ENCODE measurements at regions not wholly inside any gene's neighbourhood (a gene's known extent, or its start where the extent isn't known, plus 50 kb on each side); places are given as distances from the start of the nearest gene placed in this dataset.

DNA sequence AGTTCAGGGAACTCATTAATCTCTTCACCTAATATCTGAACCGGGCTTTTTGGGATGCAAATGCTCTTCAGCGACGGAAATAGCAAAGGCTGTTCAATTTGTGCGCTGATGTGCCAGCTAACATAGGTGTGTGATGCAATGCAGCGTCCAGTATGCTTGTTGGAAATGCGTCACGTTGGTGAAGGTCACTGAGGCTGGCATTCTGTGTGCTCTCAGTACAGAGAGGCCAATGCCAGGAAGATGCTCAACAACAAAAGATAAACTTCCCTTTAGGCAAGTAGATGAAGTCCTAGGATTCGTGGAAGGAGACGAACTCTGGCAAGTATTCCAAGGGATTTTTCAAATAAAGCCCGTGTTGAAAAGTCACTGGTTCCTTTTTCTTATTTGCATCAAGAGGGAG is 649.5 kb upstream of the MKI67 start:
- H3K4me3 ChIP-seq: no peak overlapping the region
- no peak for DNase-seq
- no peak overlapping the region for H3K27ac ChIP-seq
- ATAC-seq: no peak
- TF ChIP-seq CTCF (IDR thresholded peaks at IDR 0.05): no peak
- WGBS, 3 donors: 86 to 87% (median 87%) methylated on average over 10 of the region's 10 CpGs
- no peaks in the 10 kb centered on the region for H3K4me1 ChIP-seq
- no peaks in the 10 kb centered on the region for H3K27me3 ChIP-seq (ENCODE audit: insufficient read depth in 3 of 3, low read length in 2 of 3)
- H3K36me3 ChIP-seq (ENCODE audit: insufficient read depth in 1 of 2, low read depth in 1 of 2): no peaks in the 10 kb centered on the region
- no peaks in the 10 kb centered on the region for H3K9me3 ChIP-seq
- intact Hi-C loops (cut with DNase I): no loop called here

GRCh38 chr10:128776673-128777252 is 650.5 kb upstream of the MKI67 start:
- H3K27me3 ChIP-seq (ENCODE audit: insufficient read depth in 3 of 3, low read length in 2 of 3): no peaks in the 10 kb centered on the region
- no peak for ATAC-seq
- no peak for DNase-seq
- H3K4me3 ChIP-seq: no peak overlapping the region
- H3K9me3 ChIP-seq: no peaks in the 10 kb centered on the region
- H3K36me3 ChIP-seq (ENCODE audit: insufficient read depth in 1 of 2, low read depth in 1 of 2): no peaks in the 10 kb centered on the region
- H3K4me1 ChIP-seq: no peaks in the 10 kb centered on the region
- intact Hi-C loops (cut with DNase I): no loop called here
- TF ChIP-seq CTCF (IDR thresholded peaks at IDR 0.05): no peak
- WGBS, 3 donors: 79 to 81% (median 79%) methylated on average over 9 of the region's 9 CpGs
- H3K27ac ChIP-seq: no peak overlapping the region

GRCh38 chr10:128777342-128777741 is 651.1 kb upstream of the MKI67 start:
- no peak for TF ChIP-seq CTCF (IDR thresholded peaks at IDR 0.05)
- ATAC-seq (no peak), DNase-seq (no peak)
- H3K4me1 ChIP-seq: no peaks in the 10 kb centered on the region
- H3K9me3 ChIP-seq: no peaks in the 10 kb centered on the region
- intact Hi-C loops (cut with DNase I): no loop called here
- 89 to 97% (median 93%) methylated on average over 2 of the region's 2 CpGs for WGBS, 3 donors
- H3K4me3 ChIP-seq: no peak overlapping the region
- H3K36me3 ChIP-seq (ENCODE audit: insufficient read depth in 1 of 2, low read depth in 1 of 2): no peaks in the 10 kb centered on the region
- H3K27me3 ChIP-seq (ENCODE audit: insufficient read depth in 3 of 3, low read length in 2 of 3): no peaks in the 10 kb centered on the region
- no peak overlapping the region for H3K27ac ChIP-seq

GRCh38 chr10:128779416-128779815 is 653.2 kb upstream of the MKI67 start:
- ATAC-seq: no peak
- Histone ChIP-seq H3K27ac (no peak overlapping the region), H3K27me3 (ENCODE audit: insufficient read depth in 3 of 3, low read length in 2 of 3) (no peaks in the 10 kb centered on the region), H3K9me3 (no peaks in the 10 kb centered on the region), H3K4me1 (no peaks in the 10 kb centered on the region), H3K36me3 (ENCODE audit: insufficient read depth in 1 of 2, low read depth in 1 of 2) (no peaks in the 10 kb centered on the region), H3K4me3 (no peak overlapping the region)
- WGBS, 3 donors: 72 to 73% (median 73%) methylated on average over 15 of the region's 15 CpGs
- intact Hi-C loops (cut with DNase I): no loop called here
- DNase-seq: no peak
- TF ChIP-seq CTCF (IDR thresholded peaks at IDR 0.05): no peak

- Histone ChIP-seq H3K9me3 (no peaks in the 10 kb centered on the region), H3K4me3 (no peak overlapping the region), H3K27ac (no peak overlapping the region), H3K36me3 (ENCODE audit: insufficient read depth in 1 of 2, low read depth in 1 of 2) (no peaks in the 10 kb centered on the region), H3K4me1 (no peaks in the 10 kb centered on the region), H3K27me3 (ENCODE audit: insufficient read depth in 3 of 3, low read length in 2 of 3) (no peaks in the 10 kb centered on the region)
- WGBS, 3 donors: 68 to 72% (median 71%) methylated on average over 9 of the region's 9 CpGs
- TF ChIP-seq CTCF (IDR thresholded peaks at IDR 0.05): no peak
- no peak for DNase-seq
- ATAC-seq: no peak
- intact Hi-C loops (cut with DNase I): no loop called here
Observed at GRCh38 chr10:128780156-128780761, 654.0 kb upstream of the MKI67 start.
